Tibial nerve (tissue), 4 donors: ENCODE measurements at regions not wholly inside any gene's neighbourhood (a gene's known extent, or its start where the extent isn't known, plus 50 kb on each side); places are given as distances from the start of the nearest gene placed in this dataset.

Source experiments
- DNase-seq, 2 donors: peaks; one replicate each; pipeline ENCODE4 v3.0.0-alpha.2; 2019; ENCODE audit warnings: low spot score in 2 of 2
- H3K27ac ChIP-seq, 4 donors: fragments of 200-600 bp; sonication (generic) in 3 of 4; one replicate each; pipeline ENCODE4 v1.5.1; 2017 to 2019; ENCODE audit warnings: mild to moderate bottlenecking in 1 of 4
- H3K27me3 ChIP-seq, 2 donors: fragments of 200-600 bp; sonication (generic) in 1 of 2; one replicate each; pipeline versions ENCODE4 v1.5.1 to v1.6.0; 2017 to 2019
- H3K36me3 ChIP-seq, 3 donors: fragments of 200-600 bp; sonication (generic); one replicate each; pipeline ENCODE4 v1.5.1; 2018 to 2019
- H3K4me1 ChIP-seq, 4 donors: fragments of 200-600 bp; sonication (generic) in 3 of 4; one replicate each; pipeline ENCODE4 v1.5.1; 2017 to 2019
- H3K4me3 ChIP-seq, 4 donors: fragments of 200-600 bp; sonication (generic) in 3 of 4; one replicate each; pipeline ENCODE4 v1.5.1; 2017 to 2019; ENCODE audit warnings: mild to moderate bottlenecking in 1 of 4, moderate library complexity in 1 of 4
- H3K9me3 ChIP-seq, 4 donors: fragments of 200-600 bp; sonication (generic) in 3 of 4; one replicate each; pipeline ENCODE4 v1.5.1; 2017 to 2019
- CTCF ChIP-seq, 5 experiments: fragments of 200-600 bp in 3 of 5; fragments of 450-650 bp in 2 of 5; sonication (generic) in 3 of 5; IDR thresholded peaks; one replicate each; pipeline ENCODE4 v1.5.1; 2016 to 2019; ENCODE audit warnings: antibody characterized with exemption in 5 of 5, mild to moderate bottlenecking in 3 of 5, moderate library complexity in 2 of 5
- EP300 ChIP-seq, 2 donors: sonication (generic); formaldehyde crosslinking; IDR thresholded peaks; one replicate each; pipeline ENCODE4 v1.6.1; 2017; ENCODE audit warnings: antibody characterized with exemption in 2 of 2, mild to moderate bottlenecking in 1 of 2
- POLR2A ChIP-seq, 2 donors: fragments of 450-650 bp; IDR thresholded peaks; one replicate each; pipeline ENCODE4 v1.6.1; 2017; ENCODE audit warnings: antibody characterized with exemption in 2 of 2, mild to moderate bottlenecking in 2 of 2, moderate library complexity in 2 of 2
- WGBS, 2 donors: methylation state at CpG; one replicate each; pipeline ENCODE4 v1.1.5; 2018; 5-methylcytosine and 5-hydroxymethylcytosine counted together

- Histone ChIP-seq H3K4me3 (no peak overlapping the region), H3K36me3 (no peaks in the 10 kb centered on the region), H3K4me1 (no peaks in the 10 kb centered on the region), H3K27me3 (no peaks in the 10 kb centered on the region), H3K9me3 (no peaks in the 10 kb centered on the region), H3K27ac (no peak overlapping the region)
- 87 to 90% methylated on average over 2 of the region's 2 CpGs for WGBS, 2 donors
- TF ChIP-seq POLR2A (IDR thresholded peaks at IDR 0.05) (no peak), CTCF (IDR thresholded peaks at IDR 0.05) (no peak), EP300 (IDR thresholded peaks at IDR 0.05) (no peak)
- DNase-seq, result no peak
These were observed 164.3 kb upstream of the SOX4 start for GRCh38 chr6:21429291-21429690.

GRCh38 chr6:21431526-21431925, 162.0 kb upstream of the SOX4 start:
- Histone ChIP-seq H3K27me3 (no peaks in the 10 kb centered on the region), H3K4me1 (no peaks in the 10 kb centered on the region), H3K36me3 (no peaks in the 10 kb centered on the region), H3K4me3 (no peak overlapping the region), H3K9me3 (no peaks in the 10 kb centered on the region), H3K27ac (no peak overlapping the region)
- 84 to 85% methylated on average over 4 of the region's 4 CpGs for WGBS, 2 donors
- no peak for TF ChIP-seq CTCF (IDR thresholded peaks at IDR 0.05)
- TF ChIP-seq POLR2A (IDR thresholded peaks at IDR 0.05), result no peak
- DNase-seq, result no peak

GRCh38 chr6:21436625-21437024, 156.9 kb upstream of the SOX4 start:
- Histone ChIP-seq H3K27ac (no peak overlapping the region), H3K9me3 (no peaks in the 10 kb centered on the region), H3K4me1 (peaks cover 0 to 4% (median 0%) of the 10 kb centered on the region in 4 donors), H3K27me3 (no peaks in the 10 kb centered on the region), H3K4me3 (no peak overlapping the region), H3K36me3 (no peaks in the 10 kb centered on the region)
- DNase-seq, result no peak
- TF ChIP-seq CTCF (IDR thresholded peaks at IDR 0.05), result no peak
- TF ChIP-seq POLR2A (IDR thresholded peaks at IDR 0.05), result no peak
- no peak for TF ChIP-seq EP300 (IDR thresholded peaks at IDR 0.05)
- WGBS, 2 donors, result 76 to 83% methylated on average over 1 of the region's 1 CpG

- TF ChIP-seq EP300 (IDR thresholded peaks at IDR 0.05), result no peak
- no peak for TF ChIP-seq POLR2A (IDR thresholded peaks at IDR 0.05)
- TF ChIP-seq CTCF (IDR thresholded peaks at IDR 0.05), result no peak
- 85 to 88% methylated on average over 2 of the region's 2 CpGs for WGBS, 2 donors
These were observed 156.0 kb upstream of the SOX4 start for GRCh38 chr6:21437581-21437980.

GRCh38 chr6:21438237-21438985, 155.1 kb upstream of the SOX4 start:
- Histone ChIP-seq H3K9me3 (no peaks in the 10 kb centered on the region), H3K4me3 (no peak overlapping the region), H3K4me1 (peaks cover 0 to 4% (median 0%) of the 10 kb centered on the region in 4 donors), H3K27me3 (no peaks in the 10 kb centered on the region), H3K27ac (no peak overlapping the region), H3K36me3 (no peaks in the 10 kb centered on the region)
- no peak for TF ChIP-seq EP300 (IDR thresholded peaks at IDR 0.05)
- no peak for TF ChIP-seq CTCF (IDR thresholded peaks at IDR 0.05)
- no peak for TF ChIP-seq POLR2A (IDR thresholded peaks at IDR 0.05)
- DNase-seq, result no peak
- 84 to 88% methylated on average over 10 of the region's 10 CpGs for WGBS, 2 donors

More at GRCh38 chr6:21437581-21437980, 156.0 kb upstream of the SOX4 start:
- peaks cover 0 to 4% (median 0%) of the 10 kb centered on the region in 4 donors for H3K4me1 ChIP-seq
- H3K36me3 ChIP-seq, result no peaks in the 10 kb centered on the region
- H3K27ac ChIP-seq, result no peak overlapping the region
- no peak overlapping the region for H3K4me3 ChIP-seq
- no peak for DNase-seq
- no peaks in the 10 kb centered on the region for H3K9me3 ChIP-seq
- no peaks in the 10 kb centered on the region for H3K27me3 ChIP-seq
